K562 (cell line): ENCODE measurements at regions not wholly inside any gene's neighbourhood (a gene's known extent, or its start where the extent isn't known, plus 50 kb on each side); places are given as distances from the start of the nearest gene placed in this dataset.

Experiments used
- BMI1 ChIP-seq: fragments of 150-350 bp; IDR thresholded peaks from 2 replicates; pipeline ENCODE4 v1.6.1; 2014; ENCODE audit warnings: low read length
- CREB1 ChIP-seq, 2 experiments: sonication (generic) in 1 of 2; formaldehyde crosslinking in 1 of 2; IDR thresholded peaks; 2 replicates each; pipeline versions ENCODE4 v1.6.1 to v1.8.0; 2012 to 2022; ENCODE audit warnings: inconsistent platforms in 1 of 2, mild to moderate bottlenecking in 1 of 2, missing genetic modification reagents in 1 of 2, moderate library complexity in 1 of 2
- DDX20 ChIP-seq: fragments of 450-650 bp; IDR thresholded peaks from 2 replicates; pipeline ENCODE4 v1.6.1; 2016; ENCODE audit warnings: missing genetic modification characterization, low read depth, mild to moderate bottlenecking, missing compliant biosample characterization, moderate library complexity
- GTF2A2 ChIP-seq: IDR thresholded peaks from 2 replicates; pipeline ENCODE4 v1.6.1; 2016; ENCODE audit warnings: mild to moderate bottlenecking, missing genetic modification characterization, missing compliant biosample characterization
- LARP7 ChIP-seq: fragments of 450-650 bp; IDR thresholded peaks from 2 replicates; pipeline ENCODE4 v1.6.1; 2016
- THRB ChIP-seq: fragments of 450-650 bp; formaldehyde crosslinking; conservative IDR thresholded peaks from 2 replicates; pipeline ENCODE4 v1.4.0; 2022; ENCODE audit warnings: mild to moderate bottlenecking, missing genetic modification characterization
- ZBTB17 ChIP-seq: fragments of 450-650 bp; formaldehyde crosslinking; IDR thresholded peaks from 2 replicates; pipeline ENCODE4 v1.4.0; 2020; ENCODE audit warnings: mild to moderate bottlenecking
- ZBTB40 ChIP-seq, 2 experiments: fragments of 450-650 bp in 1 of 2; sonication (generic) in 1 of 2; formaldehyde crosslinking in 1 of 2; IDR thresholded peaks; 2 replicates each; pipeline versions ENCODE4 v1.7.1 to v1.9.0; 2016 to 2022; ENCODE audit warnings: inconsistent platforms in 1 of 2, mild to moderate bottlenecking in 1 of 2, missing genetic modification reagents in 1 of 2
- ZNF146 ChIP-seq: IDR thresholded peaks from one replicate; pipeline ENCODE4 v1.6.1; 2018; ENCODE audit warnings: missing compliant biosample characterization; ENCODE audit not compliant: unreplicated experiment
- TF ChIP-seq, protein P1 (sequence below): fragments of 450-650 bp; formaldehyde crosslinking; IDR thresholded peaks from 2 replicates; pipeline ENCODE4 v1.4.0; 2022; ENCODE audit warnings: missing genetic modification characterization
- TF ChIP-seq, protein P2 (sequence below), 2 experiments: fragments of 450-650 bp; IDR thresholded peaks; 2 replicates each; pipeline ENCODE4 v1.6.1; 2016
- TF ChIP-seq, protein P3 (sequence below): fragments of 150-350 bp; conservative IDR thresholded peaks from 2 replicates; pipeline ENCODE4 v1.6.1; 2014; ENCODE audit warnings: low read length

- TF ChIP-seq THRB (CRISPR knock-in tag): no peak
- no peak for TF ChIP-seq LARP7
- TF ChIP-seq, protein P1, sequence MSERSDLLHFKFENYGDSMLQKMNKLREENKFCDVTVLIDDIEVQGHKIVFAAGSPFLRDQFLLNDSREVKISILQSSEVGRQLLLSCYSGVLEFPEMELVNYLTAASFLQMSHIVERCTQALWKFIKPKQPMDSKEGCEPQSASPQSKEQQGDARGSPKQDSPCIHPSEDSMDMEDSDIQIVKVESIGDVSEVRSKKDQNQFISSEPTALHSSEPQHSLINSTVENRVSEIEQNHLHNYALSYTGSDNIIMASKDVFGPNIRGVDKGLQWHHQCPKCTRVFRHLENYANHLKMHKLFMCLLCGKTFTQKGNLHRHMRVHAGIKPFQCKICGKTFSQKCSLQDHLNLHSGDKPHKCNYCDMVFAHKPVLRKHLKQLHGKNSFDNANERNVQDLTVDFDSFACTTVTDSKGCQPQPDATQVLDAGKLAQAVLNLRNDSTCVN (CRISPR knock-in tag): no peak
- no peak for TF ChIP-seq DDX20
- TF ChIP-seq ZBTB17 (CRISPR knock-in tag): no peak
- TF ChIP-seq GTF2A2: no peak
- TF ChIP-seq BMI1: no peak
- no peak for TF ChIP-seq ZBTB40 (IDR thresholded peaks at IDR 0.05)
- no peak for TF ChIP-seq ZBTB40 (CRISPR knock-in tag; IDR thresholded peaks at IDR 0.05)
- TF ChIP-seq, protein P2, sequence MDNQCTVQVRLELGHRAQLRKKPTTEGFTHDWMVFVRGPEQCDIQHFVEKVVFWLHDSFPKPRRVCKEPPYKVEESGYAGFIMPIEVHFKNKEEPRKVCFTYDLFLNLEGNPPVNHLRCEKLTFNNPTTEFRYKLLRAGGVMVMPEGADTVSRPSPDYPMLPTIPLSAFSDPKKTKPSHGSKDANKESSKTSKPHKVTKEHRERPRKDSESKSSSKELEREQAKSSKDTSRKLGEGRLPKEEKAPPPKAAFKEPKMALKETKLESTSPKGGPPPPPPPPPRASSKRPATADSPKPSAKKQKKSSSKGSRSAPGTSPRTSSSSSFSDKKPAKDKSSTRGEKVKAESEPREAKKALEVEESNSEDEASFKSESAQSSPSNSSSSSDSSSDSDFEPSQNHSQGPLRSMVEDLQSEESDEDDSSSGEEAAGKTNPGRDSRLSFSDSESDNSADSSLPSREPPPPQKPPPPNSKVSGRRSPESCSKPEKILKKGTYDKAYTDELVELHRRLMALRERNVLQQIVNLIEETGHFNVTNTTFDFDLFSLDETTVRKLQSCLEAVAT (IDR thresholded peaks at IDR 0.05): no peak
- TF ChIP-seq, protein P3, sequence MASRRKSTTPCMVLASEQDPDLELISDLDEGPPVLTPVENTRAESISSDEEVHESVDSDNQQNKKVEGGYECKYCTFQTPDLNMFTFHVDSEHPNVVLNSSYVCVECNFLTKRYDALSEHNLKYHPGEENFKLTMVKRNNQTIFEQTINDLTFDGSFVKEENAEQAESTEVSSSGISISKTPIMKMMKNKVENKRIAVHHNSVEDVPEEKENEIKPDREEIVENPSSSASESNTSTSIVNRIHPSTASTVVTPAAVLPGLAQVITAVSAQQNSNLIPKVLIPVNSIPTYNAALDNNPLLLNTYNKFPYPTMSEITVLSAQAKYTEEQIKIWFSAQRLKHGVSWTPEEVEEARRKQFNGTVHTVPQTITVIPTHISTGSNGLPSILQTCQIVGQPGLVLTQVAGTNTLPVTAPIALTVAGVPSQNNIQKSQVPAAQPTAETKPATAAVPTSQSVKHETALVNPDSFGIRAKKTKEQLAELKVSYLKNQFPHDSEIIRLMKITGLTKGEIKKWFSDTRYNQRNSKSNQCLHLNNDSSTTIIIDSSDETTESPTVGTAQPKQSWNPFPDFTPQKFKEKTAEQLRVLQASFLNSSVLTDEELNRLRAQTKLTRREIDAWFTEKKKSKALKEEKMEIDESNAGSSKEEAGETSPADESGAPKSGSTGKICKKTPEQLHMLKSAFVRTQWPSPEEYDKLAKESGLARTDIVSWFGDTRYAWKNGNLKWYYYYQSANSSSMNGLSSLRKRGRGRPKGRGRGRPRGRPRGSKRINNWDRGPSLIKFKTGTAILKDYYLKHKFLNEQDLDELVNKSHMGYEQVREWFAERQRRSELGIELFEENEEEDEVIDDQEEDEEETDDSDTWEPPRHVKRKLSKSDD: no peak
- TF ChIP-seq CREB1 (IDR thresholded peaks at IDR 0.05): no peak
- no peak for TF ChIP-seq CREB1 (CRISPR knock-in tag; IDR thresholded peaks at IDR 0.05)
- no peak for TF ChIP-seq ZNF146 (CRISPR knock-in tag)
Measured at GRCh38 chr11:87804176-87804575, 371.1 kb downstream of the RAB38 start (continued).
